ENCODE measurements at regions not wholly inside any gene's neighbourhood (a gene's known extent, or its start where the extent isn't known, plus 50 kb on each side); places are given as distances from the start of the nearest gene placed in this dataset.
"Not testable (repeated sequence)": the region's sequence is repeated elsewhere in the genome, so short reads cannot be mapped to it uniquely, and the experiment has no call there.

DNA sequence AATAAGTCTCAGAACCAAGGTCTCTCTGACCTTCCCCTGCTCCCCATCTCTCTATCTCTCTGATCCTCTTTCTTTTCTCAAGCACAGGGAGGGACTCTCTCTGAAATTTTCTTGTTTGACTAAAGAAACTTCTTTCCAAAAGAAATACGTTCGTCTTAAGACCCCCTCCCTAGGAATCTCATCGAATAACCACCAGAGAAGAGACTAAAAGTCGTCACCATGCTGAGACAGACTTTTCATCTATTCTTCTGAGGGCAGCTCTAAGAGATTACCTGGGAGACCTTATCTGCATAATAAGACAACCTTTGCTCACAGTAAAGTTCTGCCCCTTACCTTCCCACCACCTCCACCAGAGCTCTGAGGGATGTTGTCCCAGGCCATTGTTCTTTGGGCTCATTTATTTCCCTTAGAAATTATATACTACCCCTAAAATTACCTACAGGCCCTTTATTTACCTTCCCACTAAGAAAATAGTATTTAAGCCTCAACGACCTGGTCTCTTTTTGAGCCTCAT, 133.7 kb upstream of the EEF2KMT start:
- TF ChIP-seq, protein P1, sequence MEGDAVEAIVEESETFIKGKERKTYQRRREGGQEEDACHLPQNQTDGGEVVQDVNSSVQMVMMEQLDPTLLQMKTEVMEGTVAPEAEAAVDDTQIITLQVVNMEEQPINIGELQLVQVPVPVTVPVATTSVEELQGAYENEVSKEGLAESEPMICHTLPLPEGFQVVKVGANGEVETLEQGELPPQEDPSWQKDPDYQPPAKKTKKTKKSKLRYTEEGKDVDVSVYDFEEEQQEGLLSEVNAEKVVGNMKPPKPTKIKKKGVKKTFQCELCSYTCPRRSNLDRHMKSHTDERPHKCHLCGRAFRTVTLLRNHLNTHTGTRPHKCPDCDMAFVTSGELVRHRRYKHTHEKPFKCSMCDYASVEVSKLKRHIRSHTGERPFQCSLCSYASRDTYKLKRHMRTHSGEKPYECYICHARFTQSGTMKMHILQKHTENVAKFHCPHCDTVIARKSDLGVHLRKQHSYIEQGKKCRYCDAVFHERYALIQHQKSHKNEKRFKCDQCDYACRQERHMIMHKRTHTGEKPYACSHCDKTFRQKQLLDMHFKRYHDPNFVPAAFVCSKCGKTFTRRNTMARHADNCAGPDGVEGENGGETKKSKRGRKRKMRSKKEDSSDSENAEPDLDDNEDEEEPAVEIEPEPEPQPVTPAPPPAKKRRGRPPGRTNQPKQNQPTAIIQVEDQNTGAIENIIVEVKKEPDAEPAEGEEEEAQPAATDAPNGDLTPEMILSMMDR (IDR thresholded peaks at IDR 0.05; ENCODE audit: borderline replicate concordance, control extremely low read depth, extremely low read depth, insufficient read depth, missing control alignments), result no peak
- in situ Hi-C loops (cut with MboI; ENCODE audit: low sequenced_read_pairs, unreplicated experiment), result loop anchor here (25.0 kb wide), 1 partner anchor 256 kb away; no protein-coding TSS in a partner anchor
- no peak for DNase-seq (ENCODE audit: low spot score)

DNA sequence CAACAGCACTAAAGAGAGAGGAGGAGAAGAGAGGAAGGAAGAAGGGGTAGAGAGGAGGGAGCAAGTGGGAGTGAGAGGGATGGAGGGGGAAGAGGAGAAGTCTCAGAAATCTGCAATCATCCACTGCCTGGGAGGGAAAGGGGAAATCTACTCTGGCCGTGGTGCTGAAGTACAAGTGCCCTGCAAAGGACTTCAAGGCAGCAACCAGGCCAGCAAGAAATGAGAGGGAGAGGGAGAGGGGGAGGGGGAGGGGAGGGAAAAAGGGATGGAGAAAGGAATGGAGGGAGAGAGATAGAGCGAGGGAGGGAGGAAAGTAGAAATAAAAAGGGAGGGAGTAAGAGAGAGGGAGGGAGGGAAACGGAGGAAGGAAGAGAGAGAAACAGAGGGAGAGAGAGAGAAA, 130.8 kb upstream of the EEF2KMT start:
- no peak for DNase-seq (ENCODE audit: low spot score)
- in situ Hi-C loops (cut with MboI; ENCODE audit: low sequenced_read_pairs, unreplicated experiment), result loop anchor here (25.0 kb wide), 1 partner anchor 259 kb away; no protein-coding TSS in a partner anchor
- TF ChIP-seq, protein P1 (IDR thresholded peaks at IDR 0.05; ENCODE audit: borderline replicate concordance, control extremely low read depth, extremely low read depth, insufficient read depth, missing control alignments), result no peak

DNA sequence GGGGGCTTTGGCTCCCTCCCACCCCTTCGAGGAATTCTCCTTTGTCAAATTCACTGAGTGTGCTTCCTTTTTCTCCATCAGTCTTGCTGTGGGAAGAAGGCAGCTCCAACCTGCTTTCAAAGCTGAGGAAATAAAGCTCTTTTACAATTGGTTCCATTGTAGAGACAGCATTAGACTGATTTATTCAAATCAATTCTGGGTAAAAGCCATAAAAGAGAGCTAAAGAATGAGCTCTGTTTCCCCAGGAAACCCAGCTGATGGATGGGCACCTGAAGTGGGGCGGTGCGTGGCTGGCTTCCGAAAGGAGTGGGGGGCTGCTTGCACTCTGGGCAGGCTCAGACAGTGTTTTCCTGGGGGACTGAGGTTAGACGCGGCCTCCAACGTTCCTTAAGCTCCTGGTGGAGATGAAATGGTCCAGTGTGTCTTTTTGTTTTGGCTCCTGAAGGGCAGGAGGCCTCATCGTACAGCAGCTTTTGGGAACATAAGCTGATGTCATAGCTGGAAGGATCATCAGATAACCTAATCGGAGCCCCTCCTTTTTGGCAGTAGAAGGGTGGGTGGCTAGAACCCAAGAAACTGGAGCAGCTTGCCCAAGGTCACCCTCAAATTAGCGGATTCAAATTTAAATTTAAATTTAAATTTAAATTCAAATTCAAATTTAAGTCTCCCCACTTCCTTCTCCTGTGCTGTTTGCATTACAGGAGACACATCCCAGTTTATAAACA, 128.5 kb upstream of the EEF2KMT start:
- TF ChIP-seq, protein P1 (IDR thresholded peaks at IDR 0.05; ENCODE audit: borderline replicate concordance, control extremely low read depth, extremely low read depth, insufficient read depth, missing control alignments), result no peak
- DNase-seq (ENCODE audit: low spot score), result no peak
- in situ Hi-C loops (cut with MboI; ENCODE audit: low sequenced_read_pairs, unreplicated experiment), result loop anchor here (25.0 kb wide), 1 partner anchor 261 kb away; no protein-coding TSS in a partner anchor

DNA sequence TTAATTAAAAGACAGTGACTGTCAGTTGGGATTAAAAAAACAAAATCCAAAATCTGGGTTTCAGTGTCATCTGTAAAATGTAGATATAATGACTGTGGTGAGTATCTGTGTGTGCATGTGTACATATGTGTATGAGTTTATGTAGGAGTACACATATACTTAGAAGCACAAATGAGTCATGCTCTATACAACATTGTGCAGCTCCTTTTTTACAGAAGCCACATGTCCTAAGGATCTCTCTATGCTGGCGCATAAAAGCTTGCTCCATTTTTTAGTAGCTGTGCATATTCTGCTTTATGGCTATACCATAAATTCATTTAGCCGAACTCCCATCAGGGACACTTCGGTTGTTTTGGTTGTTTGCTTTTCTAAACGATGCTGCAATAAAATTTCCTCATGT, 125.2 kb upstream of the EEF2KMT start:
- DNase-seq (ENCODE audit: low spot score), result no peak
- in situ Hi-C loops (cut with MboI; ENCODE audit: low sequenced_read_pairs, unreplicated experiment), result no loop called here
- TF ChIP-seq, protein P1 (IDR thresholded peaks at IDR 0.05; ENCODE audit: borderline replicate concordance, control extremely low read depth, extremely low read depth, insufficient read depth, missing control alignments), result no peak

DNA sequence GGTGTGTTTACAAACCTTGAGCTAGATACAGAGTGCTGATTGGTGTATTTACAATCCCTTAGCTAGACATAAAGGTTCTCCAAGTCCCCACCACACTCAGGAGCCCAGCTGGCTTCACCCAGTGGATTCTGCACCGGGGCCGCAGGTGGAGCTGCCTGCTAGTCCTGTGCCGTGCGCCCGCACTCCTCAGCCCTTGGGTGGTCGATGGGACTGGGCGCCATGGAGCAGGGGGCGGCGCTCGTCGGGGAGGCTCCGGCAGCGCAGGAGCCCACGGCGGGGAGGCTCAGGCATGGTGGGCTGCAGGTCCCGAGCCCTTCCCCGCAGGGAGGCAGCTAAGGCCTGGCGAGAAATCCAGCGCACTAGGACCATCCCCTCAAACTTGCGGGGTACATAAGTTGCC, 124.2 kb upstream of the EEF2KMT start:
- in situ Hi-C loops (cut with MboI; ENCODE audit: low sequenced_read_pairs, unreplicated experiment); DNase-seq (ENCODE audit: low spot score): not testable (repeated sequence)

DNA sequence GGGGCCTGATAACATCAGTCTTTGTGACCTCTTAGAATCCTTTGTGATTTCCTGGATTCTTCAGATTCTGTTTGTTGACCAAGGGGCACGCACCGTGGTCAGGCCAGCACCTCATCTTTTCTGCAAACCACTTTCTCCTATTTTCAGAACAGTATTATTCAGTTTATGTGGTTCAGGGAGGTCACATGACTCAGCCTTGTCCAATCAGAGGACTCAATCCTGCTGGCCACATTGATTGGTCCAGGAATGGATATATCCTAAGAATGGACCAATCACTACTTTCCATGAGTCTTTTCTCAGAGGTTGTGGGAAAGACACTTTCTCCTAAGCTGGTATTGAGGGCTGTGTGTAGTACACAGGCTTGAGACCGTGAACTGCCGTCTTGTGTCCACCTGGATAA, 123.1 kb upstream of the EEF2KMT start:
- in situ Hi-C loops (cut with MboI; ENCODE audit: low sequenced_read_pairs, unreplicated experiment), result no loop called here
- TF ChIP-seq, protein P1 (IDR thresholded peaks at IDR 0.05; ENCODE audit: borderline replicate concordance, control extremely low read depth, extremely low read depth, insufficient read depth, missing control alignments), result no peak

DNA sequence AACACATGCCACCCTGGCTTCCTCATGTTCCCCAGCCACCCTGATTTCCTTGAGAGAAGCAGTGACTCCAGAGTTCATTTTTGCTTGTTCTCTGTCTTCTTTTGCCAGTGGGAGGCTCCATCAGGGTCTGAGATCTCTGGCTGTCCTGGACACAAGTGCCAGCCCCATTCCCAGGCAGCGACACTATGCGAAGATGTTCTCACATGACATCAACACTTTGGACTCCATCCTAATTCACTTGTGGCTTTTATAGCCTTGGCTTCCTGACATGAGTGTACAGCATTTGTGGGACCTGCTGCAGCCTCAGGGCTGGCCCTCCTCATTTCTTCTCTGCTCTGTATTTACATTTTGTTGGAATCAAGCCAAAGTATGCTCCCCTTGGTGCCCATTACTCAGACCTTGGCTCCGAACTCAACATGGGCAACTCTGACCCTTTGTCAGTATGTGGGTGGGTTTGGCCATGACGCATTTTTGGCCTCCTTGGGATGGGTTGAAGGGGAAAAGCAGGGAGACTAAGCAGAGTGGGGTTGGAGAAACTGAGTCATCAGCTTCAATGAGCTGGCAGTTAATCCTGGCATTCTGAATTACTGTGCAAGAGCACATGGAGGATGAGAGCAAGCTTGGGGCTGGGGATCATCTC, 119.0 kb upstream of the EEF2KMT start:
- TF ChIP-seq, protein P1 (IDR thresholded peaks at IDR 0.05; ENCODE audit: borderline replicate concordance, control extremely low read depth, extremely low read depth, insufficient read depth, missing control alignments), result no peak
- in situ Hi-C loops (cut with MboI; ENCODE audit: low sequenced_read_pairs, unreplicated experiment), result no loop called here
- DNase-seq (ENCODE audit: low spot score), result no peak

More for the DNA sequence above, 123.1 kb upstream of the EEF2KMT start:
- DNase-seq (ENCODE audit: low spot score), result no peak

All from GM13976 (cell line).